Hematopoietic multipotent progenitor cell treated with erythropoietin and hydrocortisone succinate and interleukin-3 and kit ligand, for 17 days (in vitro differentiated cells): ENCODE measurements at regions not wholly inside any gene's neighbourhood (a gene's known extent, or its start where the extent isn't known, plus 50 kb on each side); places are given as distances from the start of the nearest gene placed in this dataset.
"Not testable (repeated sequence)": the region's sequence is repeated elsewhere in the genome, so short reads cannot be mapped to it uniquely, and the experiment has no call there.

Experiments used
- DNase-seq: peaks from one replicate; pipeline ENCODE4 v3.0.0-alpha.2; 2015; ENCODE audit warnings: low spot score

GRCh38 chr6:121873595-121873994, 438.1 kb downstream of the GJA1 start:
- no peak for DNase-seq

GRCh38 chr6:121876721-121877120, 441.3 kb downstream of the GJA1 start:
- DNase-seq: no peak

GRCh38 chr6:121879149-121879548, 443.7 kb downstream of the GJA1 start:
- no peak for DNase-seq

- DNase-seq: no peak
Measured at GRCh38 chr6:121880831-121881230, 445.4 kb downstream of the GJA1 start.

GRCh38 chr6:121881974-121882667, 446.7 kb downstream of the GJA1 start:
- DNase-seq: no peak

GRCh38 chr6:121884091-121884490, 448.6 kb downstream of the GJA1 start:
- no peak for DNase-seq

GRCh38 chr6:121884620-121885019, 449.2 kb downstream of the GJA1 start:
- DNase-seq: no peak

GRCh38 chr6:121885399-121886152, 450.1 kb downstream of the GJA1 start:
- DNase-seq: no peak

GRCh38 chr6:121886223-121886830, 450.9 kb downstream of the GJA1 start:
- DNase-seq: no peak

GRCh38 chr6:121887724-121888123, 452.3 kb downstream of the GJA1 start:
- DNase-seq: no peak

- DNase-seq: no peak
Measured at GRCh38 chr6:121890307-121890910, 455.0 kb downstream of the GJA1 start.

GRCh38 chr6:121895731-121896130, 460.3 kb downstream of the GJA1 start:
- not testable (repeated sequence) for DNase-seq

- no peak for DNase-seq
Measured at GRCh38 chr6:121896363-121896762, 460.9 kb downstream of the GJA1 start.

GRCh38 chr6:121896771-121897170, 461.3 kb downstream of the GJA1 start:
- DNase-seq: no peak

GRCh38 chr6:121897337-121897760, 461.9 kb downstream of the GJA1 start:
- DNase-seq: no peak

- DNase-seq: no peak
Measured at GRCh38 chr6:121901432-121901831, 466.0 kb downstream of the GJA1 start.

- DNase-seq: no peak
Measured at GRCh38 chr6:121904559-121904958, 469.1 kb downstream of the GJA1 start.

GRCh38 chr6:121912905-121913304, 477.5 kb downstream of the GJA1 start:
- no peak for DNase-seq

- no peak for DNase-seq
Measured at GRCh38 chr6:121917263-121917829, 481.9 kb downstream of the GJA1 start.

GRCh38 chr6:121917834-121918559, 481.5 kb upstream of the HSF2 start:
- no peak for DNase-seq

GRCh38 chr6:121920616-121921015, 478.8 kb upstream of the HSF2 start:
- no peak for DNase-seq

GRCh38 chr6:121925024-121925423, 474.4 kb upstream of the HSF2 start:
- DNase-seq: no peak
